HG03460 (cell line): ENCODE measurements at regions not wholly inside any gene's neighbourhood (a gene's known extent, or its start where the extent isn't known, plus 50 kb on each side); places are given as distances from the start of the nearest gene placed in this dataset.

Experiments used
- ATAC-seq: cut with Tn5 transposase; IDR thresholded peaks from one replicate; pipeline ENCODE4 v1.9.1; 2021; ENCODE audit not compliant: unreplicated experiment

DNA sequence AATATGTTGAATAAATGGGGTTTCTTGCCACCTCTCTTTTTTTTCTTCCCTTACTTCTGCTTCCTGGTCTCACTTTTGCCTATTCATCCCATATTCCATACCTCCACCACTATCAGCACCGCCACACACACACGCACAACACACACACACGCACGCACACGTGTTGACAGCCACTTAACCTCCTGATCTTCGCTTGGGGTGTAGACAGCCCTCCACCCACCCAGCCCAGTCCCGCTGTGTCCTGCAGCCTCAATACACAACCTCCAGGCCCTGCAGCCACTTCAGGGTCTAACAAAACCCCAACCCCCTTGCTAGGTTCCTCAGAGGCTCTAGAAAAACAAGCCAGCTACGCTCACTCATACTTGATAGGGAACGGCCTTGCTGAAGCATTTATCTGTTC lies 72.3 kb downstream of the LINC00237 start:
- no peak for ATAC-seq

DNA sequence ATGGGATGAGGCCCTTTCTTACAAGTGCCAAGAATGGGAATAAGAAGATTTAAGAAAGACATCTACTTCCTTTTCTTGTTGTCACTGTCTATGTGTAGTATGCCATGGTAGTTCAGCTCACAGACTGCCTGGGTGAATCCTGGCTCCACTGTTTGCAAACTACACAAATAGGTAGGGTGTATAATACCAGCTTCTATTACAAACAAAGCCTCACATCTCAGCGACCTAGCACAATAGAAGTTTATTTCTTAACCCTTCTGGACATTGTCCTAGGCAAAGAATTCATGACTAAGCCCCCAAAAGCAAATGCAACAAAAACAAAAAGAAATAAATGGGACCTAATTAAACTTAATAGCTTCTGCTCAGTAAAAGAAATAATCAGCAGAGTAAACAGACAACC lies 74.5 kb downstream of the LINC00237 start:
- no peak for ATAC-seq

DNA sequence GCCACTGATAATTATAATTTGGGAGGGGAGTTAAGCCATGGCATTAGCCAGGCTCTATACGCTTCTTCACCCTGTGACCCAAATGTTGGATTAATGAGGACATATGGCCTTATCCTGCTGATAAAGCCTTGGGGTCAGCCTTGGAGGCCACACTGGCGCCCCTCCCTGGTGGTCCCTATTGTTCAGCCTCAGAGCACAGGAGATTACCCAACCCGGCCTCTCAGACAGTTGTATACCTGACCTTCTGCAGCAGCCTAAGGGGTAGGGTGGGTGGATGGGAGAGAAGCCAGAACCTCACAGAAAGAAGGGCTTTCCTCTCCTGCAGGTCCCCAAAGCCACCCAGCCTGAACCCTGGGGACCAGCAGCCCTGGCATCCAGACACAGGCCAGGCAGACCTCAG lies 76.8 kb downstream of the LINC00237 start:
- ATAC-seq, result no peak

DNA sequence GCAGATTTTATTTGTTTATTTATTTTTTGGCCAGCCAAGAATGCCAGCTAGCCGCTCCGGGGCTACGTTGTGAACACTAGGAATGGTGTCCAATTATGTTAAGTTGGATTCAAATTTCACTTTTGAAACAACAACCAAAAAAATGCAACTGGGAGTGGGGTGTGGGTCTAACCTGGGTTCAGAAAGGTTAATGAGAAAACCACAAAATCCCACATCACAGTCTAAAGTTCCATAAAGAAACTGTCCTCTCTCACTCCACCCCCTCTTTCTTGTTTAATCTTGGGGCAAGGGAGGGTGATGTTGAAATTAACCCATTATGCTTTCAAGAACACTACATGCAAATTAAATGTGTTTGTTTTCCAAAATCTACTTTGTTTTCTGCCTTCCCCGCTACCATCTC lies 77.2 kb downstream of the LINC00237 start:
- ATAC-seq, result no peak

DNA sequence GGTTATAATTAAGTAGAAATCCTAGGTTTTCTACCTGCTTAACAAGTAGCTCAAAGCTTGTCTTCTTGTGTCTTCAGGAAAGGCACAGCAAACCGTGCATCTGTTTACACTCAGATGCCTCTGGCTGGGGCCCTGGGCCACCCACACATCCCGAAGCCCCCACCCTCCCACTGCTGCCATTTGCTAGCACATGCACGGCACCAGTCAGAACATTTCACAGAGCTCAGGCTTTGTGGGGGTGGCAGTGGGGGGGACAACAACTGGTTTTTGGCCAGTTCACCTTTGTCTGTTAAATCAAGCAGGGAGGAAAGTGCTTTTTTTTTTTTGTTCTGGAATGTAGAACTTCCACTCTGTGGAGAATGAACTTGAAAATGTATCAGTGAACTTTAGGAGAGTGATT lies 77.7 kb downstream of the LINC00237 start:
- ATAC-seq, result no peak

DNA sequence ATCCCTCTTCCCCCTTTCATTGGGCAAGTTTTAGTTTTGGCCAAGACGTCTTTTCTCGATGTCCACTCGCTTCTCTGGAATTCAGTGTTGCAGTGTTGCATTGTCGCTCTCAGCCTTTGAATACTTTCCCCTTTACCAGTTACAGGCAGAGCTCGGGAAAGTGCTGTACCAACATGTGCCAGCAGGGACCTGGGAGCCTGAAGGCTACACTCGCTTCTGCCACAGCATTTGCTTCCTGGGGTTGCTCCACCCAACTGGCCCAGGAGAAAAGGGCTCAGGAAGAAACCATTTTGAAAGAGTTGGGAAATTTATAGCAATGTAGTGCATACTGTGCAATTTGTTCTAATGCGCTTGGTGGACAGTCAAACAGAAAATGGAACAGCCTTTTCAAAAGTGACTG lies 78.6 kb downstream of the LINC00237 start:
- no peak for ATAC-seq

DNA sequence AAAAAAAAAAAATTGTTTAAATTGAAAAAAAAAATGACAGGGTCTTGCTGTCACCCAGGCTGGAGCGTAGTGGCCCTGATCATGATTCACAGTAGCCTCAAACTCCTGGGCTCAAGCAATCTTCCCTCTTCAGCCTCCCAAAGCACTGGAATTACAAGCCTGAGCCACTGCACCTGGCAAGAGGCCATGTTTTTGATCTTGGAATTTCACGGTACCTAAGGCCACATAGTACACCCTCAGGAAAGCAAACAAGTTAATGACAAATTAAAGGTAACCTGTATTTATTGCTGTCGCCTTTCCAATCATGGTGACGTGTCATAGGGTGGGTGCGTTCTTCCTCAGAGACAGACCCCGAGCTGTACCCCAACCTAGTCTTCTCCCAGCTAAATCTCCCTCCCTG lies 79.2 kb downstream of the LINC00237 start:
- no peak for ATAC-seq

DNA sequence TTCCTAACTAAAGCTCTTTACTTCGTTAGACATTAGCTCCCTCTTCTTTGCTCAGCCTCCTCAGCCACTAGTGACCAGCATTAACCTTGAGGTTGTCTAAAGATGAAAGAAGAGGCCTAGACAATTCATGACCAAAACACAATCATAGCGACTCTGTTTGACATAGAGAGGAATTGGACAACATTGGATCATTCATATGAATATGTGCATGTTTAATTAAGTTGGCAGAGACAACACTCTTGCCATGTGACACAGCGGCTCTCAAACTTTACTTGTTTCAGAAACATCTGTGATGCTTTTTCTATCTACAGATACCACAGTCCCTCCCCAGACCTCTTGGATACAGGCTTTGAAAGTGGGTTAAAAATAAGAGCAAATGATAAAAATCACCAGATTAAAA lies 81.7 kb downstream of the LINC00237 start:
- no peak for ATAC-seq

DNA sequence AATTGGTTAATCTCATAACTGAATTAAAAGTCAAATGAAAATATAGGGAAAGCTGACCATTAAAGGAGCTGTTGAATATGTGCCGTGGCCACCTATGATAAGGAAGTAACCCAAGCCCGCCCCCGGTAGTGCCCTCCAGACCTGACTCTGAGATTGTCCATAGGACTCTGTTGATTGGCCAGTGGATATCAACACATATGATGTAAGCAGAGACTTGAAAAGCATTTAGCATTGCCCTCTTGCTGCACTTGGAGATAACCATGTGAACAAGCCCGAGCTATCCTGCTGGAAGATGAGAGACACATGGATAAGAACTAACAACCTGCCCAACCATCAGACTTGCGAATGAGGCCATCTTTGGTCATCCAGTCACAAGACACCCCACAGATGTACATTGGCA lies 83.2 kb downstream of the LINC00237 start:
- no peak for ATAC-seq

DNA sequence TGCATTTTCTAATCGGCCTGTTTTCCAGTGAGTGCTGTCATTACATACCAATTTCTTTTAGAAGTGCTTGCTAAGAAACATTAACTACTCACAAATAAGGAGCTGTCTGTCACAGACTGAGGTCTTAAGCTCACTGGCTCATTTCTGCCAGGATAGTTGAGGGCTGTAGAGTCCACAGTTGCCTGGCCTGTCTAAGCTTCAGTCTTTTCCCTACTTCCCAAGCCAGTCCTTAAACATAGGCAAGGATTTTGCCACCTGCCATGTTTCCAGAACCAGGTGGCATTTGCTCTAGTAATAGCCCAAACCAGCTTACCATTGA lies 84.7 kb downstream of the LINC00237 start:
- no peak for ATAC-seq

DNA sequence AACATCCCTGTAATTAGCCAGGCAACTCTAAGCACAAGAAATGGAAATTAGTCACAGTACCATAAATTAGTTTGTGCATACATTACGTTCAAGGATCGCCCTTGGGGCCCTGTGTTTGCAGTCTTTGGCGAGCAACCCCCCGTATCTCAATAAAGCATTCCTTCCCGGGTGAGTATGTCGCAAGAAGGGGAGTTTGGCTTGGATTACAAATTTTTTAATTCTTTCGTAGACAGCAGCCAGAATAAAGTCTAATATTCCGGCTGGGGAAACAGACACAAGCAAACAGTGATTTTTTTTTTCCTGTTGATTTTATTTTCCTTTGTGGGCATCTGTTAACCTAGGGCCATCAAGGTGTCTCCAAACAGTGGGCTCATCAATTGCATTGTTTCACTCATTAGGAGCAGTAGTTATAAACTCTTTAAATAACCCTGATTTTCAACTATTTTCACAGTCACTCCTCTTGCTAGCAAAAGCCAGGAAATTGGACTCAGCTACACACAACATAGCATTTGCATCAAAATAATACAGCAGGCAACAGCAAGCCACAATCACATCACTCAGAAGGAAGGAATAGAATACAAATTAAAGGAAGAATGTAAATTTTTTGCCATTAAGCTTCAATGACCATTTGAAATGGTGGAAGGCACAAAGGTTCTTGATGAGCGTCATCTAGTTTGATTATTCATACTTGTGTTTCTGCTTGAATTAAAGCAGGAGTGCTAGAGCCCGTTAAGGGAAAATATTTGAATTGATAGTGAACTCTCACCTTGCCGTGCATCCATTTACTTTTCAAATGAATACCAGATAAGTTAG lies 85.3 kb downstream of the LINC00237 start:
- ATAC-seq, result no peak

DNA sequence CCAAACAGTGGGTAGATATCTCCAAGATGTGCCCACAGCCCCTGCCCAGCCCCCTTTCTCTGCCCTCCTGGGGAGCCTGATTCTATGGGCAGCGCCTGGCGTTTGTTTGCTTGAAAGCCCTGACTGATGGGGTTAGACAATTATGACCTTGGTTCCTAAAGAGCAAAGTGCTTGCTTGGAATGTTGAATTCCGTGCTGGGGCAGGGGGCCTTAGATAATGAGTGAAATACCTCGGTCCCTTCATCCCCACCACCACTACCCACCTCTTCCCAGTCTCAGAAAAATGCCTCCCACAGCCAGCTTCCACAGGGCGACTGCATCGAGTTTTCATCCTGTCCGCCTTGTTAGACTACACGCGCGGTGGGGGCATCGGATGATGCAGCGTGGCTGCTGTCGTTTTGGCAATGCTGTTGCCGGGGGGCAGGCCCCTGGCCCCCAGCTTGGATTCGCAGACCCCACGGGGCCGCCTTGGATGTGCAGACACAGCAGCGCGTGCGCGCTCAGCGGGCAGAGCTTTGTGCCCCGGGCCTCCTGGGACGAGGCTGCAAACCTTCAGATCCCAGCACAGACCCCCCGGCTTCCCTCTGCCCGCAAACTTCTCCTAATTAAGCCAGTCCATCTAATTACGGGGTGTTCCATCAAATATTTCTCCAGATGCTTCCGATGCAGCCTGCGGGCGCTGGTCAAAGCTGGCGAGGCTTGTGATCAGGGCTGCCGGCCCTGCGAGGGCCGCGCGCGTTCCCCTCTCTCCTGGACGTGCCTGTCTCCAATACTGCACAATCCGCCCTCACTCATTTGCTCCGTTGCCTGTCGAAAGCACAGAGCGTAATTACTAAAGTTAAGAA lies 86.1 kb downstream of the LINC00237 start:
- ATAC-seq, result no peak

DNA sequence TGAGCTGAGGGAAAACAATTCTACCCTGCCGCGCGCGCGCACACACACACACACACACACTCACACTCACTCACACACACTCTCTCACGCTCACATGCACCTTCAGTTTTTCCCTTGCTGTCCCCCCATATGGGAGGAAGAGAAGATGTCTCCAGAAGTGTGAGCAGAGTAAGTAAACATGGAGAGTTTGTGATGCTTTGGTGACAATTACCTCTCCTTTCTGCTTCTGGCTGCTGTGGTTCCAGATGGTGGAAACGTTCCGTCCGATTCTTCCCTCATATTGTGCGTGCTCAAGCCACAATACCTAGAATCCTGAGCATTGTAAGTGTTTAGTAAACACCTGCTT lies 86.7 kb downstream of the LINC00237 start:
- no peak for ATAC-seq

DNA sequence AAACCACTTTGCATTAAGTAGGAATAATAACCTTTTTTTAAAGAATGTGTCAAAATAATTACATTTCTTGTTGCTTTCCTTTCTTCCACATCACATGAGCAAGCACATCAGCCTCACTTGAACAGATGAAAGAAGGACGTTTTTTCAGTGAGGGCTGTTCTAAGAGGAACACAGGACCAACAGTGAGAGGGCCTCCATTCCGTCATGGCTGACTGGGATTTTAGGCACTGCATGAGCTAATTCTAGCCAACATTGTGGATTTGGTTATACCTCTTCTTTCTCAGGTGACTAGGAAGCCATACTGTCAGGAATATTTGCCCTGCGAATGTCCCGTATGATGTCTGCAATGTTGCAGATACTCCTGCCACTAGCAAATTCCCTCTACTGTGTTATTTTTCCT lies 87.6 kb downstream of the LINC00237 start:
- ATAC-seq, result no peak

DNA sequence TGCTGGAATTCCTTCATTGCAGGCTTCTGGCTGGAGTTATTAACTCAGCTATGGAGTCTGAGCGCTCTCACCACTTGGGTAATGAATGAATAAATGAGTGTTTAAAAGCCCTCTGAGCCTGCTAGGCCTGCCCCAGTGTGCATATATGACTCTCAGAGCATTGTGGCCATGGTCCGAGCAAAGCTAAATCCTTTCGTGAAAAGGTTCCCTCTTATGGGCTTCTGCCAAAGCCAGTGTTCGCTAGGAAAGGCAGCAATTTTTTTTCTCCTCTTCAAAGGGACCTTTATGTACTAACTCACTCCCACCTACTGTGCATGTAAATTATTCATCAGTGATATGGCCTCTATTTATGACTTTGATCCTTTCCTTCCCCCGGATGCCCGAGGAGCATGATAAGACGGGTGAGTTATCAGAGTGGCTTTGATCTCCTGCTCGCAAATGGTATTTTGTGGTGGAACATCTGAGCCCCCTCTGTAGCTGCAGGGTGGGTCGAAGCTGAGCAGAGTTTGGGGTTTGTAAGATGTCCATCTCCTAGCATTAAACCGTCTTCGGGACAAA lies 88.6 kb downstream of the LINC00237 start:
- ATAC-seq, result no peak

DNA sequence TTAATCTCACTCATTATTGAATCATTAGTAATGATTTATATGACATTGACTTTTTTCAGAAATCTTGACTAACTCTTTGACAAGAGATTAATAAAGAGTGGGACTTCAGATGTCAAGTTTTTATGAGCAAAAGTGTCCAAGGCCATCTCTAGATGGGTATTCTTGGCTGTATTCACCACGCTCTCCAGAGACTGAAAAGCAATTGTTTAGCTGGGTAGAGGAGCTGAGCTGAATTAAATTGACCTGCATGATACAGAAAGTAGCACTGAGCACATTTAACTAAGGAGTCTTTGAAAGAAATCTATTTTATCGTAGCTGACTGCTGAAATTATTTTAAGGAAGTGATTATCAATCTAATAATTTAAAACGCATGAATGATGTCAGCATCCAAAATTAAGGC lies 89.4 kb downstream of the LINC00237 start:
- ATAC-seq, result no peak

DNA sequence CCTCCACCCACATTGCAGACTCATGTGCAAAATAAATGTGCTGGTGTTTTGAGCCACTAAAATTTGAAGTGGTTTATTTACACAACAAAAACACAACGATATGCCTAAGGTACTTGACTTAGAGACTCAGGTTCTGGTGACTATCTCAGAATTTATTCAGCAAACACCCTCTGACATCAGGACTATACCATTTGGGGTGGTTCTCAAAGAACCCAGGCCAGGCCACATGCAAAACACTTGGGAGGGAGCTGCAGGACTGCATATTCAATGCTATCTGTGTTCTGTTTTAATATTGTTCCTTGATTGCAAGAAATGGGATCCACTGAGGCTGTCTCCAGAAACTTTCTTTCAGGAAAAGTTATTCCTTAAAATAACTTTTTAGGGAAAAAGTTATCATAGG lies 91.6 kb downstream of the LINC00237 start:
- no peak for ATAC-seq

DNA sequence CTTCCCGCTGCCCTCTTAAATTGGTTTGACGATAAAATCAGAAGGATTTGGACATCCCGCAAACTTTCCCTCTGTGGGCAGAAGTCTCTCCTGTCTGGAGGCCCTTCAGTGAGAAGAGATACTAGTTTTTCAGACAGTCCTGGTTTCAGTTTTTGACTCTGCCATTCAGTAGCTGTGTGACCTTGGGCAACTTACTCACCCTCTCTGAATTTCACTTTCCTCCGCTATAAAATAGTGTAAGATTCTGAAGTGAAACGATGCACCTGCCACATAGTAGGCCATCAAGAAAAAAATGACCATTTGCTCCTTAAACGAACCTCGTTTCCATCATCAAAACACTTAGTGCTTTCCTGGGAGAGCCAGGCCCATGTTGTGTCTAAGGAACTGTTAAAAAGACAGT lies 97.2 kb downstream of the LINC00237 start:
- ATAC-seq, result no peak

DNA sequence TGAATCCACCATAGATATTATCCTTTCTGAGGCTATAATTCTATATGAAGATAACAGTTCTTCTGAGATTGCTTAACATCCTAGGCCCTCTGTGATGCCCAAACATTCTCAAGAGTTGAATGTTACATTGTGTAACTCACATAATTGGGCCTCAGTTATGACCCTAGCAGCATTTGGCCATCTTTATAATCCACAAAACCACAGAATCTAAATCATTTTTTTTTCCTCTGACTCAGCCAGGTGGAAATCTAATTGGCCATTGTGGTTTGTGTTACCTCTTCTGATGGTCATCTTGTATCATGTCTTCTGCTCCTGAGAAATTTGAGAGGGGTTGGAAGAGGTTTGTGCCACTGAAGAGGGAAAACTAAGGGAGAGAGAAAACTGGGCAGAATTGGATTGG lies 99.5 kb downstream of the LINC00237 start:
- no peak for ATAC-seq

DNA sequence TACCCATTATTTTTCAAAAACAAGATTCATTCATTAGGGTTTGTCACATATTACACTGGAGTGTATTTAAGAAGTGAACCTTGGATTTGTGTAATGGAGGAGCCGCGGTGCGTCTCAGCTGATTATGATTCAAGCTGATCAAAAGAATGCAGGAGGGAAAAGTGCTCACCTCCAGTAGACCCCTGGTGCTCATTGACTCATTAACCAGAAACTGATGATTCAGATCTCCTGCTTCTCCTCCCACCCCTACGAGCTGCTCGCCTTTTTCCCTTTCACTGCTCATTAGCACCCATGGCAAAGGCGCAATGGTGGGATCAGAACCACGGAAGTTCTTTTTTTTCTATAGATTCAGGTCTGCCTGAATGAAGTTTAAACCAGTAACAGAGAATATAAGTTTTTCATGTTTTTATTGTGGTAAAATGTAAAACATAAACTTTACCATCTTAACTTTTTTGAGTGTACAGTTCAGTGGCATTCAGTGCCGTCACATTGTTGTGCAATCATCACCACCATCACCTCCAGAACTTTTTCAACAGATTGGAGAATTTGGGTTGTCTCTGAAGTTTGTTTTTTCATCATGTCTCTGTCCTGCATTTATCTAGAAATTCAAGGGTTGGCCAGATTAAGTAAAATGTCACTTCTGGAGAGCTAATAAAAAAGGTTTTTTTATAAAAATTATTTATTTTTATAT lies 101.6 kb downstream of the LINC00237 start:
- ATAC-seq, result no peak

DNA sequence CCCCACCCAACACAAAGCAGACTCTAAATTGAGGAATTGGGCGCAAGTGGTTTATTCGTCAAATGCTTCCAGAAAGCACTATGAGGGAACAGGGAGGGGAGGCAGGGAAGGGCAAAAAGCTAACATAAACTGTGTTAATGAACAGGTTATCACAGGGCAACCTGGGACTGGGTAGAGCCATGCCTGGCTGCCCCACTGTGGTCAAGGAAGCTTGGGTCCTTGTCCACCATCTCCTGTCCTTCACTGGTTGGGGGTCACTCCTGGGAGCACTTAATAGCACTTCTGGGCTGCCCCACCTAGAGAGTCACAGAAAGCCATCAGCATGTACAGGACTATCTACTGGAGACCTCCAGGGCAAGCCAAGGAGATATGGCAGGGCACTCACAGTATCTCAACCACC lies 102.3 kb downstream of the LINC00237 start:
- no peak for ATAC-seq

DNA sequence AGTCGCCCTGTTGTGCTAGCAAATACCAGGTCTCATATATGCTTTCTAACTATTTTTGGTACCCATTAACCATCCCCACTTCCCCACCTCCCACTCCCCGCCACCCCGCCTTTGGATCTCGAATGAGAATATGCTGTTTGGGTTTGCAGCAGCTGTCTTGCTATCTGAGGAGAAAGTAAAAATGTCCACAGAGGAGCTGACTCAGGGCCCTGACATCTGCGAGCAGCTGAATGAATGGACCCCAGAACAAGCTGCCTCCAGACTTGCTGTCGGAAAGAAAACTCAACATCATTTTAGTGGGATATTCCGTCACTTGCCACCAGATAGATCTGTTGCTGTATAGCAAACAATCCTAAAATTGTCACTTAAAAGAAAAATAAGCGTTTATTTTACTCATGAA lies 103.7 kb downstream of the LINC00237 start:
- ATAC-seq, result no peak
